HG02610 (cell line): ENCODE measurements at regions not wholly inside any gene's neighbourhood (a gene's known extent, or its start where the extent isn't known, plus 50 kb on each side); places are given as distances from the start of the nearest gene placed in this dataset.

Experiments
- ATAC-seq: cut with Tn5 transposase; IDR thresholded peaks from one replicate; pipeline ENCODE4 v1.9.1; 2021; ENCODE audit warnings: mild to moderate bottlenecking, moderate library complexity; ENCODE audit not compliant: unreplicated experiment

DNA sequence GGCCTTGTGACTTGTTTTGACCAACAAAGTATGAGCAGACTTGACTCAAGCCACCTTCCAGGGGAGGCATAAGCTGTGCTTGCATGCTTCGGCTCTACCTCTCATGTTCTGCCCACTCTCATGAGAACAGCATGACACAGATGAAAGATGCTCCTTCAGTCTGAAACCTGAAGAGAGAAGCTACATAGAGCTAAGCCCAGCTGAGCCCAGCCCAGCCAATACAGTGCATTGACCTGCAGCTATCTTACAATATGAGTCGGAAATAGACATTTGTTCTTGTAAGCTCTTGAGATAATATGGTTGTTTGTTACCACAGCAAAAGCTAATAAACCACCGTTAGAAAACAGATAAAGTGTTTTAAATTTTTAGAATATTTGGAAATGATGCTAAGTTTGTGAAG lies 426.7 kb upstream of the PKDCC start:
- ATAC-seq: no peak

DNA sequence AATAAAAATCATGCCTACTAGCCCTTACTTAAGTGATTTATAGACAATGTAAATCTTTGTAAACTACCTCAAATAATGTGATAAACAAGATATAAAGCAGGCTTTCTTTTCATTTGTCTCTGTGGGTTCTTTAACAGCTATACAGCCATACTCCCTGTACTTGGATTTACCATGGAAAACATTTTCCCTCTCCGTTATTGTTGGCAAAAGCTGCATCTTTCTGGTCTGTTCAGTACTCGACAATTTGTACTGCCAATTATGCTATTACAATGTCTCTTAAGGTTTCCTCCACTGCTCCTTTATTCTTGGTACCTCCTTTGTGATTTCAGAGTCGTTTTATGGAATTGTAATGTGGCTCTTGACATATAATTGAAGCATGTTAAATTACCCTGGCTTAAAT lies 426.3 kb upstream of the PKDCC start:
- no peak for ATAC-seq

DNA sequence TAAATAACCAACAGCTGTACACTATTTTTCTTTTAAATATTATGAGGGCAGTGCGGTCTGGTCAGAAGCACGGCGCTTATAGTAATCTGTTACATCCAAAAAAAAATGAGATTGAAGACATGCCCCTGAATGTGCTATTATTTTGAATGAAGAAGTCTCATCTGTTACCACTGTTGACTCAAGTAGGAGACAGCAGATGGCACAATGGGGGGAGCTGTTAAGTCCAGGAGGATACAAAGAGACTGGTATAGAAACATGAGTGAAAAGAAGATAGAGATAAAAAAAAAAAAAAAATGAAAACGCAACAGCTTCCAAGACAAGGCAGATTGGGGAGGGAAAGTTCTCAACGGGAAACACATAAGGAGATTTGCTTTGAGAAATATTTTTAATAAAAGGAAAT lies 425.5 kb upstream of the PKDCC start:
- ATAC-seq: no peak

DNA sequence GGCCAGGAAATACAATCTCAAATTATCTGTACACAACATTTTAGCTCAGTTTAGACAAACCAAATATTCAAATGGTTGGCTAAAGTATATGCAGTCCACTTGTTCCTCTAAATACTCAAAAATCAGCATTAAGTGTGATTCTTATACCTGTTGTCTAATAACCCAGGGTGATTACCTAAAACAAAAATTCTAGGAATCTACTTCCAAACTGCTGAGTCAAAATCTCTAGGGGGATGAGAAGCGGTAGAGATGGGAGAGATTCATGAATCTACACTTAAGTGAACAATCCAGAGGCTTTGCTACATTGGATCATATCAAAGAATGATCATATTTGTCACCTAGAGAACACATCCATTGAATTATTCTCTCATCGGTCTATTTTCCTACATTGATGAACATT lies 420.9 kb upstream of the PKDCC start:
- no peak for ATAC-seq

DNA sequence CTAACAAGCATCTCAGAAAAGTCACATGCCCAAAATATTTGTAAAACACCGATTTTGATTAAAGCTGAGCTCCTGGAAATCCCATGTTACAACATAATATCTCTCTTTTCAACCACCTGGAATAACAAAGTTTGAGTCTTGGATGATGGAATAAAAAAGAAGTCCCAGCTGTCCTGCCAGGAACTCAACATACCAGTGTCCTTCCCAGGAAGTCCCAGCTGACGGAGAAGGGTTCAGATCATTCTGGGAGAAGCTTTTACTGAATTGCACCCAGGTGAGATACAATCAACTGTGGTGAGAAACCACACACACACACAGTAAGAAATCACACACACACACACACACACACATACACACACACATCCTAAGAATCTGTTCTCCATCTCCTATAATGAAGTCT lies 413.1 kb upstream of the PKDCC start:
- no peak for ATAC-seq

DNA sequence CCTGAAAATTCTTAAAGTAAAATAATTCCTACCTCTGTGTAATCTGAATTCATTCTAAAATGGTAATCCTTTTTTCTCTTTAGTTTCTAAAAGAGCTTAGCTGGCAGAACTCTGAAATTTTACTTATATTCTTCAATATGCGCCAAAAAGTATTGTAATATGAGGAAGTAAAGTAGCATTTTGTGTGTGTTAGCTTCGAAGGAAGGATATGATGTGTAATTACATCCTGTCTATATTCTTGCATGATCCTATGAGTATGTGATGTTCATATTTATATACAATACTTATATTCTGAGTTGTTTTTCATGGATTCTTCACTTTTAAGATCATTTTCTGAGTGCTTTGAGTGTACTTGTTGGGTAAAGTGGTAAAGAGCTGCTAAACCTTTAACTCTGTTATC lies 402.9 kb upstream of the PKDCC start:
- ATAC-seq: no peak

DNA sequence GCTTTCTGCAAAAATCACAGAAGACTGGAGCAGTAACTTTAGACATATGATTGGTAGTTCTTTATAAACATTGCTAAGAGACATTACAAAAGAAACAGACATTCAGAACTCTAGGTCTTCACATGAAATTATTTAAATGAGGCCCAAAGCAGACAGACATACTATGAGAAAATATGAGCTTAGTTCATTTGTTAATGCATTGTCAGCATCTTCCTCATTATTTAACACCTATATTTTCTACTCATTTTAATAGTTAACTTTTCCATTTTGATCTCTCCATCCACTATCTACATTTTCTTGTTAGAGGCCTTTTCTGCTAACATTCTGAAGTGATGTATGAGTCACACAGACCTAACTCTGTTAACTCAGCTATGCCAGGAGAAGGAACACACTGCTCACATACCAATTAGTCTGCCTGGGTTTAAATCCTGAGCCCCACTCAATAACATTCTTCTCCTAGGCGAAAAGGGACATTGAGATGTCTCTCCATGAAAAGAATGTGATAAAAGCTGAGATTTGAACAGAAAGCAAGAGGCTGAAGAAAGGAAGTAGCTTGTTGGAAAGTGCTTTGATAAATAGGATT lies 400.3 kb upstream of the PKDCC start:
- no peak for ATAC-seq

DNA sequence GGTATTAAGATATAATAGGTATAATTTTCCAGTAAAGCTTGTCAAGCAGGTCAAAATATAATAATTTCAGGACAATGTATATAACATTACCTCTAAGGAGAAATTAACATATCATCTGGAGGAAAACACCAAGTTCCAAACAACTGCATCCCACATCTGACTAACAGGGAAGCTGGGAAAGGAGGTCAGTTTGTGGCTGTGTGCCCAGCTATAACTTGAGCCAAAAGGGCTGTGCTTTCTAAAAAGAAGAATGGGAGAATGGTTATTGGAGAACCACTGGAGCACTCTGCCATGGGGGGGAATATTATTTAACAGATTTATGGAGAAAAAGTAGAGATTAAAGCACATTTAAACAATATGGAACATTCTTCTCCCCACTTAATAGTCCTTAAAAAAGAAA lies 390.6 kb upstream of the PKDCC start:
- no peak for ATAC-seq

DNA sequence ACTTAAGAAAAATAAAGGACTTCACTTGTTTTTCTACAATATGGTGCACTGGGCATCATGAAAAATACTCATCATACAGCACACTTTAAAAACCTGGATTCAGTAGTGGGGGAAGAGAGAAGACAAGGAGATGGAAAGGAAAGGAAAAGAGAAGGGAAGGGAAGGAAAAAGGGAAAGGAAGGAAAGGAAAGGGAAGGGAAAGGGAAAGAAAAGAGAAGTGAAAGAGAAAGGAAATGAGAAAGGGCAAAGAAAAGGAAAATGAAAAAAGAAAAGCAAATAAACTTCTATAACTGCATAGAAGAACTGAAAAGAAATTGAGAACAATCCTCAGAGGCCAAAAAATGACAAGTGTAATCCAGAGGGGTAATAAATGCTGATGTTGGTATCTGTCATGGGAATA lies 388.1 kb upstream of the PKDCC start:
- ATAC-seq: no peak

DNA sequence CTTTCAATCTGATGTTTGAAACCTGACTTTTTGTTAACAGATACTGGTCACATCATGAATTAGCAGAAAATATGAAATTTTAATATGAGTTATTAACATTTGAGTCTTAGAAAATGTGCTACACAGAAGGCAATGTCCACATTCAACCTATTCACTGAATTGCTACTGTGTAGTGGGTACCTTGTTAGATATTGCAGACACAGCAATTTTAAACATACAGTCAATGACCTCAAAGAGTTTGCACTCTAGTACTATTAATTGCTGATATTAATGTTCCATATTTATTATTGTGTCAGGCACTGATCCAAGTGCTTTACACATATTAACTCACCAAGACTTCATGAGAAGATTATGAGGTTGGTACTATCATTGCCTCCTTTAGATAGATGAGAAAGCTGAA lies 385.4 kb upstream of the PKDCC start:
- ATAC-seq: no peak

DNA sequence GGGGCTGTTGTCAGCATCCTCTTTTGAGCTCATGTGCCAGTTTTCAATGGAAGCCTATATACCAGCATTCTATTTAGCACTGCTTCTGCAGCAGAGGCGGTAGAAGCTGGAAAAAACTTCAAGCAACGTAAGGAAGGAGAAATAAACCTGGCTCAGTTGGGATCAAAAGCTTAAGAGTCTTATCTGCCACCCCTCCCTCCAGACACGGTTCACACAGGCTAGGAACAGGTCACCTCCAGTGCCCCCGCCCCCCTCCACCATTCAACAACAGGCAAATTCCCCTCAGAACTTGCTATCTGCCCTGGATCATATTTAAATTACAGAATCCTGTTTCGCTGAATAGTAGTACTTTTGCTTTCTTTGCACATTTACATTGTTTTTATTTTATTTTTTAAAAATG lies 384.8 kb upstream of the PKDCC start:
- ATAC-seq: no peak

DNA sequence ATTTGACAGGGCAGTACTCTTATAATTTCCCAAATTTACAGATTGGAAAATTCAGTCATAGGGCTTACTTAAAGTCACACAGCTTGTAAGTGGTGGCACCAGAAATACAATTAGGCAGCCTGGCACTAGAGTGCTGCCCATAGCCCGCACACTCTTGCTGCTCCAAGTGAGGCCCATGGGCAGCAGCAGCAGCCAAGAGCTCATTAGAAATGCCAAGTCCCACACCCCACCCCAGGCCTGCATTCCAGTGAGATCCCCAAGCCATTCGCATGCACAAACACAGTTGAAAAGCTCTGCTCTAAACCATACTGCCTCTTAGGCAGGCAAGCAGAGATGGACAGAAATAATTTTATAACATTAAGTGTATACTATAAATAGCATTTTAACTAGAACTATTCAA lies 379.3 kb upstream of the PKDCC start:
- ATAC-seq: no peak

DNA sequence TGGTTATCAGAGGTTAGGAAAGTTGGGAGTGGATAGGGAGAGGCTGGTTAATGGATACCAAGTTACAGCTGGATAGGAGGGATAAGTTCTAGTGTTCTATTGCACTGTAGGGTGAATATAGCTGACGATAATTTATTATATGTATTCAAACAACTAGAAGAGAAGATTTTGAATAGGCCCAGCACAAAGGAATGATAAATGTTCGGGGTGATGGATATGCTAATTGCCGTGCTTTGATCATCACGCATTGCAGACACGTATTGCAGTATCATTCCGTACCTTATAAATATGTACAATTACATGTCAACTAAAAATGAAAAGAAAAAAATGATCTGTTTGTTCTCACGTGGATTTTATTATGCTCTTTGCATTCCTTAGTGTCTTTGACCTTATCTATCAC lies 369.2 kb upstream of the PKDCC start:
- ATAC-seq: no peak

DNA sequence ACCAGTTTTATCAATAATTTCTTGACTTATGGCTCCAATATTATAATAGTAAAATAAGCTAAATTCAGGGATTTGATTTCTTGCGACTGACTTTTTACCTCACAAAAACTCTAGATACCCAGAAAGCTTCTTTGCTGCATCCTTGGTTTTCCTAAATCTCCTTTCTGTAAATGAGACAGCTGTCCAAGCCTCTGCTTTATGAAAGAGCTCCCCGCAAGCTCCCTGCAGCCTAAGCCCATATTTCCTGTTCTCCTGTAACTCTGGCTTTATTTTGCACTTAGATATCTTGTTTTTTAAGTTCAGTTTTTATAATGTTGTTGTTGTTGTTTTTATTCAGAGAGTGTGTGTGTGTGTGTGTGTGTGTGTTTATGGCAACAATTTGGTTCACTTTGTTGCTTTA lies 361.7 kb upstream of the PKDCC start:
- ATAC-seq: no peak

DNA sequence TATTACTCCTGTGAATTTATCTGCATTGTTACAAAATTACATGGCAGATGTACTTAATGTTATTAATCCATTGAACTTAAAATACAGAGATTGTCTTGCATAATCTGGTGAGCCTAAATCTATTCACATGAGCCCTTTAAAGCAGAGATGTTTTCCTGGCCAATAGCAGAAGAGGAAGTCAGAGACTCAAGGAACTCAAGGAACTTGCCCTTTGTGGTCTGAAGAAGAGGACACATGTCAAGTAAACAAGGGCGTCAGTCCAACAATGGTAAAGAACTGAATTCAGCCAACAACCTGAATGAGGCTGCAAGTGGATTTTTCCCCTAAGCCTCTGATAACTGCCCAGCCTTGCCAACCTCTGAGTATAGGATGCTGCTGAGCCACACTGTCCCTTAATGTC lies 356.3 kb upstream of the PKDCC start:
- no peak for ATAC-seq

DNA sequence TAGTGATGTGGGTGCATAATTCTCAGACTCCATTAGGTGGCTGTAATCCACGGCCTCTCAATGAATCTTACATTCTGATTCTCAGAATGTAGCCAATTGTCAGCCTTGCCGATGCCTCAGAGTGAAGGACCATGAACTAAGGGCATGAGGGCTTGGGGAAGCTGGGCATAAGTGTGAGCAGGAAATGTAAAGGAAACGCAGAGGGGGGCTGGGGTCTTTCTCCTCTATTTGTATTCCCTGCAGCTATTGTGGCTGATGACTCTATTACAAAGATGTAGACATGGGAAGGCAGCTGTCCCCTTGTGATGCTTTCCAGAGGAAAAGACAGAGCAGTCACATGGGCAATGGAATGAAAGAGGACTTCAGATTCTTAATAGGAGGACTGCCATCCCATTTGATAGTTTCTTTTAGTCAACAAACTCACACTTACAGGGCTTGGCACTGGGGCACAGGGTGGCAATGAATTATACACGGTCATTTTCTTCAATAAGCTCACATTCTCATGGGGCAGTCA lies 353.2 kb upstream of the PKDCC start:
- no peak for ATAC-seq

DNA sequence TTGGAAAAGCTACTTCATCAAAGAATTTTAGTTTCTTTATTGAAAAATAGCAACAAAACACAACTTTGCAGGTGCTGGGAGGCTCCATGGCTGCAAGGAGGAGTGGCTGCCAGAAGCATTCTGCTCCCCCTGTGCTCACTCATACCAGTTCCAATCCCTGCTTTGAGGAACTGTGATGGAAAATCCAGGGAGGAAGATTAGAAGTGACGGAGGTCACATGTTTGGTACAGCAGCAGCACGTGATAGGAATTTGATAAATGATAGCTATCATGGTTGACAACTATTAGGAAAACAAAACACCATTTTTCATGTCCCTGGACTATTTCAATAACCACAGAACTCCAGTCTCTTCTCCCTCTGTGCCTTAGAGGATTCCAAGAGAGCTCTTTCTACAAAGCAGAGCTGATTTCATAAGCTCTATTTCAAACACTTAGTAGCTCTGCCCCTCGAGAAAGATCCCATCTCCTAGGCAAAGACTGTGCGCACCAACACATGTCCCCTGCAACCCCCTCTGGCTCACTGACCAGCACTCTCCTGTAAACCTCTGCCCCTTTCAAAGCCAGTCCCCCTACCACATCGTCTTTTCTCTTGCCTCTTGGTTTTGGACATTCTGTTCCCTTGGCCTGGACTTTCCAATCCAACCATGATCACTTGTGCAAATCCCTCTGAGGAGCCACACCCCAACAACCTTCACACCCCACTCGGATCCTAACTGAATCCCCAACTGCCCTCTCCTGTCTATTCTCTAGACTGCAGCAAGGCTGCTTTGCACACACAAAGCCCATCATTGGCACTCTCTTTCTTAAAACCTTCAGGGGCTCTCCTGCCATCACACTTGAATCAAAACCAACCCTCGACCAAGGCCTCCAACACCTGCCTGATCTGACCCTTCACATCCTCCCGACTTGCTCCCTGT lies 352.4 kb upstream of the PKDCC start:
- no peak for ATAC-seq

DNA sequence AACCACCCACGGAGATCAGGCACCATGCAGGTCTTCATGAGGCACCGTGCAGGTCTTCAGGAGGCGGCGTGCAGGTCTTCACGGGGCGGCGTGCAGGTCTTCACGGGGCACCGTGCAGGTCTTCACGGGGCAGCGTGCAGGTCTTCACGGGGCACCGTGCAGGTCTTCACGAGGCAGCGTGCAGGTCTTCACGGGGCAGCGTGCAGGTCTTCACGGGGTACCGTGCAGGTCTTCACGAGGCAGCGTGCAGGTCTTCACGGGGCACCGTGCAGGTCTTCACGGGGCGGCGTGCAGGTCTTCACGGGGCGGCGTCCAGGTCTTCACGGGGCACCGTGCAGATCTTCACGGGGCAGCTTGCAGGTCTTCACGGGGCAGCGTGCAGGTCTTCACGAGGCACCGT lies 350.4 kb upstream of the PKDCC start:
- ATAC-seq: no peak

DNA sequence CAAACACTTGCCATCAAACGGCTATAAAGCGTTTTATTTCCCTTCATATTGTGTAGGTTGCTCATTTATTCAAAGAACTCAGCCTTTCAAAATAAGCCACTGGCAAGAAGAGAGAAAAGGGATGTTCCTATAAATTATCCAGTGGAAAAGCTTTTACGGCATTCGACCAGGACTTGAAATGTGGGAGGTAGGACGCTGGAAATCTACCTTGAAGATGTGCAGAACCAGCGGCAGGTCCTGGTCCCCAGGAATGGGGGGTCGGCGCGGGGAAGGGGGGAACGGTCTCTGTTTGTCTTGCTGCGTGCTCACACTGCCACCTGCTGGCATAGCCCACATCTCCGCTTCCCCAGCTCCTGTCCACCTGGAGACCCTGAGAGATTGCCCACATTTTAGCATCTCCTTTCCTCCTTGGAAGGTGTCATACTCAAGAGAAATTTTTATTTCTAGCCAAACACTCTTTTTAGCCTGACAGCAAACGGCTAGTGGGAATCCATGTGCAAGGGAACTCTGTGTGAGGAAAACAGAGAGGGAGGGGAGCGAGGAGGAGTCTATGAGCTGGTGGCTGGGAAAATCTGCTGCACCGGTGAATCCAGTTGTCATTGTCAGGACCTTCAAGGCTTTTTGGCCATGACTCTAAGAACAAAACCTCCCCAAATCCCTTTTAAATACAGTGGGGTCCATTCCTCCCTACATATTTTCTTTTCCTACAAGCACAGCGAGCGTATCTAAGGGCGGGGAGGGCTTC lies 349.0 kb upstream of the PKDCC start:
- no peak for ATAC-seq

DNA sequence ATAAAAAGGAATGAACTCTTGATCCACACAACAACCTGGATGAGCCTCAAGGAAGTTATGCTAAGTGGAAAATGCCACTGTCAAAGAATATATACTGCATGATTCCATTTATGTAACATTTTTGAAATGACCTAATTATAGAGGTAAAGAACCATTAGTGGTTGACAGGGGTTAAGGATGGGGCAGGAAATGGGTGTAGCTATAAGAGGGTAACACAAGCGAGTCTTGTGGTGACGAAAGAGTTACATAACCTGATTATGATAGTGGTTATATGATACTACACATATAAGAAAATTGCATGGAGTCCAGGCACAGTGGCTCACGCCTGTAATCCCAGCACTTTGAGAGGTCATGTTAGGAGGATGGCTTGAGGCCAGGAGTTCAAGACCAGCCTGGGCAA lies 346.6 kb upstream of the PKDCC start:
- ATAC-seq: no peak

DNA sequence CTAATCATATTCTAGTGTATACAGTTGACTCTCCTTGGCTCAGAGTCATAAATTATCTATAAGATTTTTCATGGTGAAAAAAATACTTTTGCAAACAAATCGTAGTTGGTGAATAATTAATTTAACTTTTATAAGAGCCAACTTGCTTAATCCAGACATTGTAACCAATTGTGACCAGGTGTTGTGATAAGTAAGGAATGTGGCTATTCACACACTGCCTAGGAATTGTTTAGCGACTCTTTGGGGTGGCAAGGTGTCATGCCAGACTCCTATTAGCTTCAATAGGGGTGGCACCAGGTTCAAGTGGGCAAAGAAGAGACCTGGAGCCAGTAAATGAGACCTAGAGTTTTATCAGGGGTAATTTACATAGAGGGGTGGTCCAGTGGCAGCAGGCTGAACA lies 344.7 kb upstream of the PKDCC start:
- ATAC-seq: no peak

DNA sequence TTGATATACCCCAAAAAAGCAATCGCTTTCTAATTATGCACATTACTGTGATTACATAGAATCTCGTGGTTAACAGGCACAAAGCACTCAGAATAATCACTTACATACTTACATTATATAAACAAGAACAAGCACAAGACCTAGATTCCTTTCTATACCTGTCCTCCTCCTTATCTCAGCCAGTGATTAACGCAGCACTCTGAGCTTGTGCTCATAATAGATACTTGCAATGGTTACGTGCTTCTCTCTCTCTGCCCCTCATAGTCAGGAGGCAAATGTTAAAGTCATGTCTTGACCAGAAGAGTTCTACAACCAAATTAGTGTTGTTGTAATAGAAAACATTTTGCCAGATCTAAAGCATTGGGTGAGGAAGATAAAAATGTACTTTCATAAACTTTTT lies 342.2 kb upstream of the PKDCC start:
- ATAC-seq: no peak
